K562 (cell line): ENCODE measurements at regions not wholly inside any gene's neighbourhood (a gene's known extent, or its start where the extent isn't known, plus 50 kb on each side); places are given as distances from the start of the nearest gene placed in this dataset.

Experiments
- ATAC-seq: fragments of 200-7000 bp; cut with Tn5 transposase; 3 replicates; pipeline ENCODE4 v1.9.1; 2020; ENCODE audit warnings: moderate library complexity
- BruUV-seq: library from RNA; stranded (reverse); fragments of 400-500 nt; replicated peaks from 2 replicates; lab custom pipeline; 2021; lab: Mats Ljungman, UMichigan
- CTCF ChIA-PET: fragments of 300-600 bp; formaldehyde crosslinking; extraction: SDS; loops from one replicate; lab custom pipeline; 2021; ENCODE audit warnings: low intra/inter-chr PET ratio; lab: Yijun Ruan, JAX
- POLR2A ChIA-PET: fragments of 300-600, 350-650 bp; sonication (Branson Sonifier 250); formaldehyde crosslinking; extraction: SDS; loops from one replicate; lab custom pipeline; 2021; ENCODE audit warnings: antibody characterized with exemption, inconsistent platforms; lab: Yijun Ruan, JAX
- DNase-seq, 4 experiments: peaks; one replicate each; pipeline versions ENCODE4 v3.0.0 to v3.0.0-alpha.2; 2011 to 2018; ENCODE audit warnings: low spot score in 3 of 4, mixed read lengths in 3 of 4; ENCODE audit errors: extremely low read depth in 1 of 4
- FAIRE-seq: peaks from 2 replicates; lab custom pipeline; 2011; peaks lifted over from hg19 to GRCh38; lab: Jason Lieb, UNC
- H2AFZ ChIP-seq: 2 replicates; pipeline ENCODE4 v1.6.0; 2011; ENCODE audit warnings: low read depth, low read length, control low read depth, inconsistent platforms
- H3K27ac ChIP-seq: fragments of 200-600 bp; 3 replicates; pipeline ENCODE4 v1.8.0; 2011; ENCODE audit warnings: low read depth, mild to moderate bottlenecking, control low read depth, inconsistent platforms, low read length, moderate library complexity, mixed read lengths; ENCODE audit errors: extremely low read depth
- H3K27me3 ChIP-seq, 2 experiments: fragments of 300-600 bp in 1 of 2; 2 replicates in 1 of 2; 3 replicates in 1 of 2; pipeline versions ENCODE4 v1.6.0 to v1.8.0; 2011; ENCODE audit warnings: inconsistent platforms in 2 of 2, low read length in 2 of 2, mild to moderate bottlenecking in 1 of 2, mixed read lengths in 1 of 2, moderate library complexity in 1 of 2; ENCODE audit not compliant: control insufficient read depth in 2 of 2, insufficient read depth in 2 of 2
- H3K36me3 ChIP-seq: fragments of 300-600 bp; 3 replicates; pipeline ENCODE4 v1.8.0; 2011; ENCODE audit warnings: mild to moderate bottlenecking, low read length, inconsistent platforms; ENCODE audit not compliant: control insufficient read depth, insufficient read depth
- H3K4me1 ChIP-seq, 2 experiments: fragments of 200-600 bp in 1 of 2; replicated peaks in 1 of 2; 2 replicates in 1 of 2; 3 replicates in 1 of 2; pipeline versions ENCODE4 v1.5.1 to v1.8.0; 2011; ENCODE audit warnings: inconsistent platforms in 2 of 2, low read length in 2 of 2, mild to moderate bottlenecking in 1 of 2, mixed read lengths in 1 of 2, moderate library complexity in 1 of 2; ENCODE audit not compliant: control insufficient read depth in 2 of 2, insufficient read depth in 2 of 2
- H3K4me2 ChIP-seq: 2 replicates; pipeline ENCODE4 v1.6.1; 2011; ENCODE audit warnings: low read length, control low read depth, inconsistent platforms, mixed read lengths; ENCODE audit not compliant: insufficient read depth
- H3K4me3 ChIP-seq: fragments of 200-600 bp; sonication (generic), shearing (Covaris generic); 2 replicates; pipeline ENCODE4 v1.5.1; 2016; ENCODE audit warnings: control low read depth, inconsistent platforms
- H3K79me2 ChIP-seq: fragments of 200-600 bp; 3 replicates; pipeline ENCODE4 v1.8.0; 2011; ENCODE audit warnings: low read length, inconsistent platforms; ENCODE audit not compliant: control insufficient read depth, insufficient read depth
- H3K9ac ChIP-seq, 2 experiments: 2 replicates each; pipeline versions ENCODE4 v1.6.0 to v1.6.1; 2011; ENCODE audit warnings: low read depth in 2 of 2, low read length in 2 of 2, control low read depth in 1 of 2, inconsistent platforms in 1 of 2, mild to moderate bottlenecking in 1 of 2, mixed read lengths in 1 of 2; ENCODE audit not compliant: insufficient read depth in 1 of 2
- H3K9me1 ChIP-seq: one replicate; pipeline ENCODE4 v1.6.0; 2011; ENCODE audit warnings: inconsistent platforms, mild to moderate bottlenecking, low read length, moderate library complexity; ENCODE audit not compliant: control insufficient read depth, insufficient read depth
- H3K9me3 ChIP-seq: replicated peaks from 2 replicates; pipeline ENCODE4 v1.5.1; 2011; ENCODE audit warnings: low read depth, low read length, inconsistent platforms; ENCODE audit not compliant: control insufficient read depth, insufficient read depth
- H4K20me1 ChIP-seq: replicated peaks from 2 replicates; pipeline ENCODE4 v1.6.1; 2011; ENCODE audit warnings: low read length, inconsistent platforms, mixed read lengths; ENCODE audit not compliant: control insufficient read depth, insufficient read depth
- CBFA2T2 ChIP-seq: fragments of 450-650 bp; conservative IDR thresholded peaks from 2 replicates; pipeline ENCODE4 v1.6.1; 2017; ENCODE audit warnings: mild to moderate bottlenecking
- CHD1 ChIP-seq: fragments of 200-600 bp; sonication (generic); IDR thresholded peaks from one replicate; pipeline ENCODE4 v1.6.1; 2012; ENCODE audit warnings: mild to moderate bottlenecking, moderate library complexity, low read length, inconsistent platforms
- CREB5 ChIP-seq: fragments of 250-450 bp; sonication (Bioruptor Pico); IDR thresholded peaks from 2 replicates; pipeline ENCODE4 v1.5.0; 2020; ENCODE audit warnings: mild to moderate bottlenecking
- E2F4 ChIP-seq: sonication (generic); formaldehyde crosslinking; IDR thresholded peaks from 2 replicates; pipeline ENCODE4 v1.8.0; 2022; ENCODE audit warnings: mild to moderate bottlenecking, low read depth, missing genetic modification reagents
- ELF2 ChIP-seq: fragments of 250-450 bp; sonication (Bioruptor Pico); IDR thresholded peaks from 2 replicates; pipeline ENCODE4 v1.5.0; 2021; ENCODE audit warnings: mild to moderate bottlenecking
- HBP1 ChIP-seq: fragments of 450-650 bp; formaldehyde crosslinking; IDR thresholded peaks from 2 replicates; pipeline ENCODE4 v1.4.0; 2022; ENCODE audit warnings: missing genetic modification characterization
- MCM5 ChIP-seq: fragments of 450-650 bp; IDR thresholded peaks from 2 replicates; pipeline ENCODE4 v1.6.1; 2016; ENCODE audit warnings: low read depth
- MITF ChIP-seq: IDR thresholded peaks from 2 replicates; pipeline ENCODE4 v1.6.1; 2014; ENCODE audit warnings: antibody characterized with exemption
- POLR2G ChIP-seq: fragments of 200-400 bp; formaldehyde crosslinking; IDR thresholded peaks from 2 replicates; pipeline ENCODE4 v1.6.1; 2017; ENCODE audit warnings: low read depth, mild to moderate bottlenecking, antibody characterized with exemption, low read length, moderate library complexity
- STAT5B ChIP-seq: fragments of 250-450 bp; sonication (Bioruptor Pico); IDR thresholded peaks from 2 replicates; pipeline ENCODE4 v1.8.0; 2021; ENCODE audit warnings: mild to moderate bottlenecking, inconsistent platforms
- ZBTB8A ChIP-seq: fragments of 450-650 bp; IDR thresholded peaks from 2 replicates; pipeline ENCODE4 v1.6.1; 2018; ENCODE audit warnings: mild to moderate bottlenecking, moderate library complexity; ENCODE audit not compliant: partially characterized antibody
- ZKSCAN3 ChIP-seq: fragments of 250-450 bp; sonication (Bioruptor Pico); IDR thresholded peaks from 2 replicates; pipeline ENCODE4 v1.4.0; 2020
- ZNF639 ChIP-seq, 2 experiments: fragments of 200-800 bp in 1 of 2; sonication (Bioruptor generic) in 1 of 2; sonication (generic) in 1 of 2; formaldehyde crosslinking in 1 of 2; IDR thresholded peaks in 1 of 2; conservative IDR thresholded peaks in 1 of 2; 2 replicates each; pipeline versions ENCODE4 v1.5.0 to v1.6.1; 2016 to 2020; ENCODE audit warnings: missing compliant biosample characterization in 1 of 2, missing genetic modification characterization in 1 of 2, missing genetic modification reagents in 1 of 2
- WGBS: fragments of 100-300 bp; shearing (Covaris generic); methylation state at CpG from one replicate; pipeline ENCODE4 v1.1.6; 2016; ENCODE audit warnings: low coverage, mixed read lengths; ENCODE audit not compliant: insufficient coverage; ENCODE audit errors: missing lambda C conversion rate; 5-methylcytosine and 5-hydroxymethylcytosine counted together
- in situ Hi-C: fragments of 300-500 bp; cut with MboI; formaldehyde crosslinking; loops from 4 replicates; pipeline ENCODE4 v1.15.0; 2018; ENCODE audit warnings: inconsistent platforms, mixed read lengths
- intact Hi-C: fragments of 100-400 bp; cut with micrococcal nuclease; formaldehyde crosslinking; loops from 2 replicates; pipeline ENCODE4 v1.14.2; 2022

- Histone ChIP-seq H3K4me3 (no peak overlapping the region), H3K36me3 (no peaks in the 10 kb centered on the region), H3K9me3 (0 out of 2 replicates have a peak, but pooled peaks cover 2% of the 10 kb centered on the region), H3K4me1 (no peaks in the 10 kb centered on the region), H2AFZ (no peak overlapping the region), H3K4me2 (no peak overlapping the region), H3K9ac (no peak overlapping the region), H3K27ac (no peak overlapping the region), H3K9me1 (no peaks in the 10 kb centered on the region), H4K20me1 (no peaks in the 10 kb centered on the region), H3K79me2 (no peaks in the 10 kb centered on the region), H3K27me3 (no peaks in the 10 kb centered on the region)
- ATAC-seq (no peak), DNase-seq (no peak), FAIRE-seq (no peak)
- in situ Hi-C loops (no loop called here), intact Hi-C loops (no loop called here)
- ChIA-PET POLR2A (no interaction called here), CTCF (no interaction called here)
- WGBS = under 1% methylated on average over 7 of the region's 7 CpGs
- no TSS peak for BruUV-seq
- TF ChIP-seq CREB5 (CRISPR knock-in tag) (no peak), POLR2G (no peak), CBFA2T2 (no peak), ZNF639 (CRISPR knock-in tag; conservative IDR thresholded peaks at IDR 0.05 in 1 of 2, IDR thresholded peaks at IDR 0.05 in 1 of 2) (no peak), CHD1 (no peak), ZKSCAN3 (no peak), MITF (no peak), STAT5B (CRISPR knock-in tag) (no peak), E2F4 (no peak), HBP1 (CRISPR knock-in tag) (no peak), ZBTB8A (no peak), MCM5 (no peak), ELF2 (CRISPR knock-in tag) (no peak)
Observed at GRCh38 chr1:88318740-88319139, 365.3 kb upstream of the PKN2 start.
